ENCODE measurements at regions not wholly inside any gene's neighbourhood (a gene's known extent, or its start where the extent isn't known, plus 50 kb on each side); places are given as distances from the start of the nearest gene placed in this dataset.

GRCh38 chr4:128347930-128348660 lies 60.5 kb upstream of the PGRMC2 start:
- no peak for DNase-seq

DNA sequence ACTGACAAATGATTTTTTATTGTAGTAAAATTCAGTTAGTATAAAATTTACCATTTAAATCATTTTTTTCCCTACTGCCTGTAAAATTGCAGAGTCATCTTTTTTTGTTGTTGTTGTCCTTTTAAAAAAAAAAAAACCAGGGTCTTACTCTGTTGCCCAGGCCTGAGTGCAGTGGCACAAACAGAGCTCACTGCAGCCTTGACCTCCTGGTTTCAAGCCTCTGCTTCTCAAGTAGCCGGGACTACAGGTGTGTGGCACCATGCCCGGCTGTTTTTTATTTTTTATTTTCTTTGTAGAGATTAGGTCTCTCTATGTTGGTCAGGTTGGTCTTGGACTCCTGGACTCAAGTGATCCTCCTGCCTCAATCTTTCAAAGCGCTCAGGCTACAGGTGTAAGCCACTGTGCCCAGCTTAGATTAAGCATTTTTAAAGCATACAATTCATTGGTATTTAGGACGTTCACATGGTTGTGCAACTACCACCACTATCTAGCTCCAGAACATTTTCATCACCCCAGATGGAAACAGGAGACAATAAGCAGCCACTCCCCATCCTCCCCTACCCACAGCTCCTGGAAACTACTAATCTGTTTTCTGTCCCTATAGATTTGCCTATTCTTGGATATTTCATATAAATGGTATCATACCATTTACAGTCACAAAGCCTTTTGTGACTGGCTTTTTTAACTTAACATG lies 59.7 kb upstream of the PGRMC2 start:
- DNase-seq: no peak

- DNase-seq: no peak
Measured at GRCh38 chr4:128346054-128346716, 58.6 kb upstream of the PGRMC2 start.

GRCh38 chr4:128345650-128346049 lies 58.0 kb upstream of the PGRMC2 start:
- DNase-seq: no peak

DNA sequence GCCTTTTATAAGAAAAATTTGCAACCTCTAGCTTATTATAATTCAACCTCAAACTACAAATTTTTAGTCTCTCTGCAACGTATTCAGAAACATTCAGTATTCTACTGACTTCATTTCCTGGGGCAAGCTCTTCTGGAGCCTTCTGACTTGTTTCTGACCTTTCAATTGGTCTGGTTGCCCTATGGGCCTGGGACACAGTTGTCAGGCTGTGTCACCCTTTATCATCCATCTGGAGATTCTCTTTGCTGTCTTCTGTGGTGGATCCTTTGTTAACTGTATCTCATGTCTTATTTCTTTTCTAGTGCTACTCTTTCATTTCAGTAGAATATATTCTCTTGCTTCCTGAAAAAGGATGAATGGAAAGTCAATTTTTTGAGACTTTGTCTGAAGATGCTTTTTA lies 55.1 kb upstream of the PGRMC2 start:
- no peak for DNase-seq

DNA sequence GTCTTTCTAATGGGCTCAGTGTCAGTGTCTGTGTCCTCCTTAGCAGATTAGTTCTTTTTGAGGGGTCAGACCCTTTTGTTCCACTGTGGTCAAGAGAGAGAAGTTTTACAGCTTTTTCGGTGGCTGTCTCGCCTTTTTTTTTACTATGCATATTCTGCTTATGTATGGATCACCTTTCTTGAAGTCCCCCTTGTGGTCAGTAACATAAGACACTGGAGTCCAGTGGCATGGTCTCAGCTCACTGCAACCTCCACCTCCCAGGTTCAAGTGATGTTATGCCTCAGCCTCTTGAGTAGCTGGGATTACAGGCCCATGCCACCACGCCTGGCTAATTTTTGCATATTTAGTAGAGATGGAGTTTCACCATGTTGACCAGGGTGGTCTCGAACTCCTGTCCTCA lies 54.0 kb upstream of the PGRMC2 start:
- no peak for DNase-seq

GRCh38 chr4:128338634-128339355 lies 51.2 kb upstream of the PGRMC2 start:
- DNase-seq: no peak

- DNase-seq: no peak
Measured at GRCh38 chr4:128337863-128338262, 50.2 kb upstream of the PGRMC2 start.

All from T-helper 9 cell (primary cell).